Esophagus squamous epithelium (tissue), 4 donors: ENCODE measurements at regions not wholly inside any gene's neighbourhood (a gene's known extent, or its start where the extent isn't known, plus 50 kb on each side); places are given as distances from the start of the nearest gene placed in this dataset.

Source experiments
- POLR2A ChIP-seq, 4 donors: fragments of 450-650 bp; IDR thresholded peaks; one replicate each; pipeline ENCODE4 v1.6.1; 2017; ENCODE audit warnings: antibody characterized with exemption in 4 of 4, mild to moderate bottlenecking in 4 of 4, moderate library complexity in 3 of 4
- TF ChIP-seq, protein P1 (sequence below), 6 experiments: fragments of 450-650 bp in 4 of 6; fragments of 200-600 bp in 2 of 6; sonication (generic) in 2 of 6; IDR thresholded peaks; one replicate each; pipeline ENCODE4 v1.5.1; 2016 to 2019; ENCODE audit warnings: antibody characterized with exemption in 6 of 6, mild to moderate bottlenecking in 4 of 6, moderate library complexity in 4 of 6

DNA sequence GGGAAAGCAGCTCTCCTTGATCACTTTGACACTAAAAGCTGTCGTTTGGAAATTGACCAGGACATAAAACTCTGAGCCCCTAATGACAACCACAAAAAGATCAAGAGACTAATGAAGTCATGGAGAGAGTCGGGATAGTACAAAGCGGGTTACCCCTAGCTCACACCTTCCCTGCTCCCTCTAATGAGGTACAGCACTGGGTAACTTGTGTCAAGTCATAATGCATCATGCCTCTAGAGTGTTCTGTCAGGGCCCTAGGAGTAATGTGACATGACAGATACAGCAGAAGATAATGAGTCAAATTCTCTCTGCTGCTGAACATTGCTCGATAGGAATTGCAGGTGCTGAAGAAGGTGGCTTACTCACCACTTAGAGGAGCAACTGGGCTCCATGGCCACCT, 130.7 kb downstream of the AQP4 start:
- TF ChIP-seq, protein P1, sequence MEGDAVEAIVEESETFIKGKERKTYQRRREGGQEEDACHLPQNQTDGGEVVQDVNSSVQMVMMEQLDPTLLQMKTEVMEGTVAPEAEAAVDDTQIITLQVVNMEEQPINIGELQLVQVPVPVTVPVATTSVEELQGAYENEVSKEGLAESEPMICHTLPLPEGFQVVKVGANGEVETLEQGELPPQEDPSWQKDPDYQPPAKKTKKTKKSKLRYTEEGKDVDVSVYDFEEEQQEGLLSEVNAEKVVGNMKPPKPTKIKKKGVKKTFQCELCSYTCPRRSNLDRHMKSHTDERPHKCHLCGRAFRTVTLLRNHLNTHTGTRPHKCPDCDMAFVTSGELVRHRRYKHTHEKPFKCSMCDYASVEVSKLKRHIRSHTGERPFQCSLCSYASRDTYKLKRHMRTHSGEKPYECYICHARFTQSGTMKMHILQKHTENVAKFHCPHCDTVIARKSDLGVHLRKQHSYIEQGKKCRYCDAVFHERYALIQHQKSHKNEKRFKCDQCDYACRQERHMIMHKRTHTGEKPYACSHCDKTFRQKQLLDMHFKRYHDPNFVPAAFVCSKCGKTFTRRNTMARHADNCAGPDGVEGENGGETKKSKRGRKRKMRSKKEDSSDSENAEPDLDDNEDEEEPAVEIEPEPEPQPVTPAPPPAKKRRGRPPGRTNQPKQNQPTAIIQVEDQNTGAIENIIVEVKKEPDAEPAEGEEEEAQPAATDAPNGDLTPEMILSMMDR (IDR thresholded peaks at IDR 0.05): no peak
- no peak for TF ChIP-seq POLR2A (IDR thresholded peaks at IDR 0.05)
